ENCODE measurements at regions not wholly inside any gene's neighbourhood (a gene's known extent, or its start where the extent isn't known, plus 50 kb on each side); places are given as distances from the start of the nearest gene placed in this dataset.

- CTCF ChIA-PET: interaction anchor here (0.6 kb wide), 1 partner anchor 114 kb away, joined by 3 read pairs; no protein-coding TSS in a partner anchor
Measured at GRCh38 chr11:86180423-86180822, 64.1 kb upstream of the EED start.

GRCh38 chr11:86179646-86180064, 64.9 kb upstream of the EED start:
- Histone ChIP-seq H4K20me1 (ENCODE audit: insufficient read depth) (no peaks in the 10 kb centered on the region), H3F3A (replicated peaks; ENCODE audit: insufficient read depth) (peaks cover 13% of the 10 kb centered on the region), H3K9ac (no peak overlapping the region), H3K27ac (ENCODE audit: low read depth in 2 of 2, low read length in 1 of 2) (no peak overlapping the region), H3K27me3 (ENCODE audit: insufficient read depth) (no peaks in the 10 kb centered on the region), H3K4me1 (ENCODE audit: control insufficient read depth in 1 of 2, insufficient read depth in 2 of 2, low read depth in 1 of 2, low read length in 1 of 2) (peaks cover 4 to 12% of the 10 kb centered on the region in 2 experiments; a peak in 2 of 4 replicates), H3K9me2 (no peaks in the 10 kb centered on the region), H3K79me2 (ENCODE audit: insufficient read depth) (no peaks in the 10 kb centered on the region), H3K36me3 (replicated peaks in 1 of 2; ENCODE audit: control insufficient read depth in 1 of 2, insufficient read depth in 2 of 2, low read length in 1 of 2) (no peaks in the 10 kb centered on the region), H3K9me3 (no peaks in the 10 kb centered on the region), H3K4me2 (no peak overlapping the region), H3K4me3 (ENCODE audit: low read depth in 2 of 2, low read length in 1 of 2) (no peak overlapping the region), H2AFZ (ENCODE audit: low read depth) (no peak overlapping the region)
- no peak for TF ChIP-seq RAD21 (IDR thresholded peaks at IDR 0.05; ENCODE audit: low read length)
- no peak for TF ChIP-seq RFX5 (IDR thresholded peaks at IDR 0.05; ENCODE audit: low read length)
- TF ChIP-seq TCF12 (IDR thresholded peaks at IDR 0.05): no peak
- no peak for TF ChIP-seq GATA2 (CRISPR knock-in tag; IDR thresholded peaks at IDR 0.05)
- DNase-seq: no peak
- 83% methylated on average over 5 of the region's 5 CpGs for WGBS (ENCODE audit: low lambda C conversion rate)
- ChIA-PET POLR2A (no interaction called here), CTCF (no interaction called here)

More at GRCh38 chr11:86180423-86180822, 64.1 kb upstream of the EED start:
- Histone ChIP-seq H3K4me2 (no peak overlapping the region), H3K36me3 (replicated peaks in 1 of 2; ENCODE audit: control insufficient read depth in 1 of 2, insufficient read depth in 2 of 2, low read length in 1 of 2) (no peaks in the 10 kb centered on the region), H2AFZ (ENCODE audit: low read depth) (no peak overlapping the region), H3K27ac (ENCODE audit: low read depth in 2 of 2, low read length in 1 of 2) (no peak overlapping the region), H3K79me2 (ENCODE audit: insufficient read depth) (no peaks in the 10 kb centered on the region), H3K9me3 (no peaks in the 10 kb centered on the region), H3K4me1 (ENCODE audit: control insufficient read depth in 1 of 2, insufficient read depth in 2 of 2, low read depth in 1 of 2, low read length in 1 of 2) (peaks cover 3 to 5% of the 10 kb centered on the region in 2 experiments; a peak in 2 of 4 replicates), H3K4me3 (ENCODE audit: low read depth in 2 of 2, low read length in 1 of 2) (no peak overlapping the region), H3F3A (replicated peaks; ENCODE audit: insufficient read depth) (peaks cover 6% of the 10 kb centered on the region), H4K20me1 (ENCODE audit: insufficient read depth) (no peaks in the 10 kb centered on the region), H3K27me3 (ENCODE audit: insufficient read depth) (no peaks in the 10 kb centered on the region), H3K9ac (no peak overlapping the region), H3K9me2 (no peaks in the 10 kb centered on the region)
- 90% methylated on average over 5 of the region's 6 CpGs for WGBS (ENCODE audit: low lambda C conversion rate)
- TF ChIP-seq MAX (IDR thresholded peaks at IDR 0.05; ENCODE audit: low read depth) (no peak), IRF3 (IDR thresholded peaks at IDR 0.05; ENCODE audit: low read depth, low read length) (no peak), YY1 (IDR thresholded peaks at IDR 0.05; ENCODE audit: low read depth) (no peak), GATA2 (CRISPR knock-in tag; IDR thresholded peaks at IDR 0.05) (no peak), USF1 (IDR thresholded peaks at IDR 0.05; ENCODE audit: borderline replicate concordance, low read depth) (no peak), FOXJ3 (CRISPR knock-in tag; IDR thresholded peaks at IDR 0.05) (no peak), ELF1 (IDR thresholded peaks at IDR 0.05) (no peak), MEF2A (IDR thresholded peaks at IDR 0.05; ENCODE audit: borderline replicate concordance, low read depth) (no peak), TAF1 (IDR thresholded peaks at IDR 0.05; ENCODE audit: borderline replicate concordance, low read depth, low read length) (no peak), TEAD4 (IDR thresholded peaks at IDR 0.05; ENCODE audit: borderline replicate concordance, insufficient read depth) (no peak), FOXM1 (IDR thresholded peaks at IDR 0.05; ENCODE audit: low read depth) (no peak), NRF1 (IDR thresholded peaks at IDR 0.05; ENCODE audit: low read depth, low read length) (no peak), JUND (IDR thresholded peaks at IDR 0.05) (no peak), USF2 (IDR thresholded peaks at IDR 0.05; ENCODE audit: borderline replicate concordance, low read depth, low read length) (no peak), RAD21 (IDR thresholded peaks at IDR 0.05; ENCODE audit: low read length) (no peak), SMC3 (IDR thresholded peaks at IDR 0.05; ENCODE audit: low read depth, low read length) (no peak), GABPA (IDR thresholded peaks at IDR 0.05; ENCODE audit: low read depth) (no peak), FOSL2 (IDR thresholded peaks at IDR 0.05; ENCODE audit: borderline replicate concordance, low read depth) (no peak)
- no peak for DNase-seq
- POLR2A ChIA-PET: no interaction called here

Measured in SK-N-SH (cell line).